K562 (cell line): ENCODE measurements at regions not wholly inside any gene's neighbourhood (a gene's known extent, or its start where the extent isn't known, plus 50 kb on each side); places are given as distances from the start of the nearest gene placed in this dataset.

Source experiments
- ATAC-seq: fragments of 200-7000 bp; cut with Tn5 transposase; 3 replicates; pipeline ENCODE4 v1.9.1; 2020; ENCODE audit warnings: moderate library complexity
- BruUV-seq: library from RNA; stranded (reverse); fragments of 400-500 nt; replicated peaks from 2 replicates; lab custom pipeline; 2021; lab: Mats Ljungman, UMichigan
- CTCF ChIA-PET: fragments of 300-600 bp; formaldehyde crosslinking; extraction: SDS; loops from one replicate; lab custom pipeline; 2021; ENCODE audit warnings: low intra/inter-chr PET ratio; lab: Yijun Ruan, JAX
- POLR2A ChIA-PET: fragments of 300-600, 350-650 bp; sonication (Branson Sonifier 250); formaldehyde crosslinking; extraction: SDS; loops from one replicate; lab custom pipeline; 2021; ENCODE audit warnings: antibody characterized with exemption, inconsistent platforms; lab: Yijun Ruan, JAX
- DNase-seq, 4 experiments: peaks; one replicate each; pipeline versions ENCODE4 v3.0.0 to v3.0.0-alpha.2; 2011 to 2018; ENCODE audit warnings: low spot score in 3 of 4, mixed read lengths in 3 of 4; ENCODE audit errors: extremely low read depth in 1 of 4
- FAIRE-seq: peaks from 2 replicates; lab custom pipeline; 2011; peaks lifted over from hg19 to GRCh38; lab: Jason Lieb, UNC
- H2AFZ ChIP-seq: 2 replicates; pipeline ENCODE4 v1.6.0; 2011; ENCODE audit warnings: low read depth, low read length, control low read depth, inconsistent platforms
- H3K27ac ChIP-seq: fragments of 200-600 bp; 3 replicates; pipeline ENCODE4 v1.8.0; 2011; ENCODE audit warnings: low read depth, mild to moderate bottlenecking, control low read depth, inconsistent platforms, low read length, moderate library complexity, mixed read lengths; ENCODE audit errors: extremely low read depth
- H3K27me3 ChIP-seq, 2 experiments: fragments of 300-600 bp in 1 of 2; 2 replicates in 1 of 2; 3 replicates in 1 of 2; pipeline versions ENCODE4 v1.6.0 to v1.8.0; 2011; ENCODE audit warnings: inconsistent platforms in 2 of 2, low read length in 2 of 2, mild to moderate bottlenecking in 1 of 2, mixed read lengths in 1 of 2, moderate library complexity in 1 of 2; ENCODE audit not compliant: control insufficient read depth in 2 of 2, insufficient read depth in 2 of 2
- H3K36me3 ChIP-seq: fragments of 300-600 bp; 3 replicates; pipeline ENCODE4 v1.8.0; 2011; ENCODE audit warnings: mild to moderate bottlenecking, low read length, inconsistent platforms; ENCODE audit not compliant: control insufficient read depth, insufficient read depth
- H3K4me1 ChIP-seq, 2 experiments: fragments of 200-600 bp in 1 of 2; replicated peaks in 1 of 2; 2 replicates in 1 of 2; 3 replicates in 1 of 2; pipeline versions ENCODE4 v1.5.1 to v1.8.0; 2011; ENCODE audit warnings: inconsistent platforms in 2 of 2, low read length in 2 of 2, mild to moderate bottlenecking in 1 of 2, mixed read lengths in 1 of 2, moderate library complexity in 1 of 2; ENCODE audit not compliant: control insufficient read depth in 2 of 2, insufficient read depth in 2 of 2
- H3K4me2 ChIP-seq: 2 replicates; pipeline ENCODE4 v1.6.1; 2011; ENCODE audit warnings: low read length, control low read depth, inconsistent platforms, mixed read lengths; ENCODE audit not compliant: insufficient read depth
- H3K4me3 ChIP-seq: fragments of 200-600 bp; sonication (generic), shearing (Covaris generic); 2 replicates; pipeline ENCODE4 v1.5.1; 2016; ENCODE audit warnings: control low read depth, inconsistent platforms
- H3K79me2 ChIP-seq: fragments of 200-600 bp; 3 replicates; pipeline ENCODE4 v1.8.0; 2011; ENCODE audit warnings: low read length, inconsistent platforms; ENCODE audit not compliant: control insufficient read depth, insufficient read depth
- H3K9ac ChIP-seq, 2 experiments: 2 replicates each; pipeline versions ENCODE4 v1.6.0 to v1.6.1; 2011; ENCODE audit warnings: low read depth in 2 of 2, low read length in 2 of 2, control low read depth in 1 of 2, inconsistent platforms in 1 of 2, mild to moderate bottlenecking in 1 of 2, mixed read lengths in 1 of 2; ENCODE audit not compliant: insufficient read depth in 1 of 2
- H3K9me1 ChIP-seq: one replicate; pipeline ENCODE4 v1.6.0; 2011; ENCODE audit warnings: inconsistent platforms, mild to moderate bottlenecking, low read length, moderate library complexity; ENCODE audit not compliant: control insufficient read depth, insufficient read depth
- H3K9me3 ChIP-seq: replicated peaks from 2 replicates; pipeline ENCODE4 v1.5.1; 2011; ENCODE audit warnings: low read depth, low read length, inconsistent platforms; ENCODE audit not compliant: control insufficient read depth, insufficient read depth
- H4K20me1 ChIP-seq: replicated peaks from 2 replicates; pipeline ENCODE4 v1.6.1; 2011; ENCODE audit warnings: low read length, inconsistent platforms, mixed read lengths; ENCODE audit not compliant: control insufficient read depth, insufficient read depth
- DDX20 ChIP-seq: fragments of 450-650 bp; IDR thresholded peaks from 2 replicates; pipeline ENCODE4 v1.6.1; 2016; ENCODE audit warnings: missing genetic modification characterization, low read depth, mild to moderate bottlenecking, missing compliant biosample characterization, moderate library complexity
- FOXJ3 ChIP-seq: sonication (generic); formaldehyde crosslinking; IDR thresholded peaks from 2 replicates; pipeline ENCODE4 v1.4.0; 2020; ENCODE audit warnings: mild to moderate bottlenecking, missing genetic modification reagents
- KLF1 ChIP-seq: fragments of 450-650 bp; IDR thresholded peaks from 2 replicates; pipeline ENCODE4 v1.6.1; 2016; ENCODE audit warnings: missing genetic modification characterization, missing compliant biosample characterization
- MCM5 ChIP-seq: fragments of 450-650 bp; IDR thresholded peaks from 2 replicates; pipeline ENCODE4 v1.6.1; 2016; ENCODE audit warnings: low read depth
- PTRF ChIP-seq: fragments of 450-650 bp; IDR thresholded peaks from 2 replicates; pipeline ENCODE4 v1.6.1; 2016; ENCODE audit warnings: mild to moderate bottlenecking, missing genetic modification characterization, missing compliant biosample characterization
- ZNF41 ChIP-seq: fragments of 250-450 bp; sonication (Bioruptor Pico); conservative IDR thresholded peaks from 2 replicates; pipeline ENCODE4 v1.4.0; 2020; ENCODE audit warnings: mild to moderate bottlenecking
- ZNF584 ChIP-seq: fragments of 200-800 bp; sonication (Bioruptor generic); IDR thresholded peaks from 2 replicates; pipeline ENCODE4 v1.6.1; 2016; ENCODE audit warnings: low read depth, mild to moderate bottlenecking, missing genetic modification characterization, missing compliant biosample characterization
- ZNF696 ChIP-seq: fragments of 250-450 bp; sonication (Bioruptor Pico); conservative IDR thresholded peaks from 2 replicates; pipeline ENCODE4 v1.4.0; 2020; ENCODE audit warnings: mild to moderate bottlenecking, moderate library complexity
- WGBS: fragments of 100-300 bp; shearing (Covaris generic); methylation state at CpG from one replicate; pipeline ENCODE4 v1.1.6; 2016; ENCODE audit warnings: low coverage, mixed read lengths; ENCODE audit not compliant: insufficient coverage; ENCODE audit errors: missing lambda C conversion rate; 5-methylcytosine and 5-hydroxymethylcytosine counted together
- in situ Hi-C: fragments of 300-500 bp; cut with MboI; formaldehyde crosslinking; loops from 4 replicates; pipeline ENCODE4 v1.15.0; 2018; ENCODE audit warnings: inconsistent platforms, mixed read lengths
- intact Hi-C: fragments of 100-400 bp; cut with micrococcal nuclease; formaldehyde crosslinking; loops from 2 replicates; pipeline ENCODE4 v1.14.2; 2022
- TF ChIP-seq, protein P1 (sequence below): fragments of 150-350 bp; IDR thresholded peaks from 2 replicates; pipeline ENCODE4 v1.6.1; 2014; ENCODE audit warnings: low read depth, mild to moderate bottlenecking, low read length, borderline replicate concordance
- TF ChIP-seq, protein P2 (sequence below): fragments of 450-650 bp; formaldehyde crosslinking; IDR thresholded peaks from 2 replicates; pipeline ENCODE4 v1.4.0; 2020; ENCODE audit warnings: mild to moderate bottlenecking, moderate library complexity
- TF ChIP-seq, protein P3 (sequence below): fragments of 450-650 bp; formaldehyde crosslinking; conservative IDR thresholded peaks from 2 replicates; pipeline ENCODE4 v1.4.0; 2022; ENCODE audit warnings: mild to moderate bottlenecking, missing genetic modification characterization
- TF ChIP-seq, protein P4 (sequence below): fragments of 450-650 bp; IDR thresholded peaks from 2 replicates; pipeline ENCODE4 v1.6.1; 2016; ENCODE audit warnings: missing biosample characterization, missing genetic modification characterization
- TF ChIP-seq, protein P5 (sequence below): sonication (generic); formaldehyde crosslinking; IDR thresholded peaks from 2 replicates; pipeline ENCODE4 v1.8.0; 2023; ENCODE audit warnings: mild to moderate bottlenecking, missing genetic modification reagents

DNA sequence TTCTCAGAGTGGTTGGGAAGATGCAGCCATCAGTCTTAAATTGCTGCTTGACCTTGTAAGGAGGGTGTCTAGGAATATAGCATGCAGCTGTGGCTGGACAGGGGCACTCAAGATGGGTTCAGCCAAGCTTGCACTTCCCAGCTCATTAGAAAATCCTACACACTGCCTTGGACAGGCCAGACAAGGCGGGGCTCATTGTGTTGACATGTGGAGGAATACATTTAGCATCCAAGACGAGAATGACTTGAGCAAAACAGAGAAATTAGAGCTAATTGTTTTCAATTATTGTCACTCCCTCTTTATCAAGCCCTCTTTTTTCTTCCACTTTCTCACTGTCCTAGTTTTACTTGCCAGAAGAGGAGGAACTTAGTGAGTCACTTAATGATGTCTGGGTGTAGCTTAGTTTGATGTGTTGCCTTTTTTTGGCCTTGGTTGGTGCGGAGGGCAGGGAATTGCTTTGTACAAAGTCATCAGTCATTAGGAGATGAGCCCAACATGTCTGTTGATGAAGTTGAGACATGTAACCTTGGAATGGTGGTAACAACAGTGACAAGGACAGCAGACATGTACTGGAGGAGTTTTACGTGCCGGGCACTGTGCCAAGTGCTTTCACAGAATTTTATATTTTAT lies 1219.3 kb upstream of the WWC1 start:
- CTCF ChIA-PET, result no interaction called here
- ATAC-seq, result no peak
- H3K9me3 ChIP-seq, result no peaks in the 10 kb centered on the region
- H3K9me1 ChIP-seq, result no peaks in the 10 kb centered on the region
- intact Hi-C loops, result no loop called here
- in situ Hi-C loops, result no loop called here
- no peak overlapping the region for H3K9ac ChIP-seq
- no peak overlapping the region for H3K4me2 ChIP-seq
- H2AFZ ChIP-seq, result no peak overlapping the region
- FAIRE-seq, result no peak
- no peaks in the 10 kb centered on the region for H3K79me2 ChIP-seq
- no peaks in the 10 kb centered on the region for H3K36me3 ChIP-seq
- H3K27ac ChIP-seq, result no peak overlapping the region
- WGBS, result 2% methylated on average over 5 of the region's 5 CpGs
- DNase-seq, result no peak
- POLR2A ChIA-PET, result no interaction called here
- no peaks in the 10 kb centered on the region for H4K20me1 ChIP-seq
- no peaks in the 10 kb centered on the region for H3K4me1 ChIP-seq
- H3K4me3 ChIP-seq, result no peak overlapping the region
- no peaks in the 10 kb centered on the region for H3K27me3 ChIP-seq
- no TSS peak for BruUV-seq
- TF ChIP-seq PTRF (tag) (no peak), MCM5 (no peak), KLF1 (no peak), ZNF696 (no peak), ZNF41 (CRISPR knock-in tag) (no peak), ZNF584 (no peak), DDX20 (tag) (no peak), FOXJ3 (no peak)
- TF ChIP-seq, protein P1, sequence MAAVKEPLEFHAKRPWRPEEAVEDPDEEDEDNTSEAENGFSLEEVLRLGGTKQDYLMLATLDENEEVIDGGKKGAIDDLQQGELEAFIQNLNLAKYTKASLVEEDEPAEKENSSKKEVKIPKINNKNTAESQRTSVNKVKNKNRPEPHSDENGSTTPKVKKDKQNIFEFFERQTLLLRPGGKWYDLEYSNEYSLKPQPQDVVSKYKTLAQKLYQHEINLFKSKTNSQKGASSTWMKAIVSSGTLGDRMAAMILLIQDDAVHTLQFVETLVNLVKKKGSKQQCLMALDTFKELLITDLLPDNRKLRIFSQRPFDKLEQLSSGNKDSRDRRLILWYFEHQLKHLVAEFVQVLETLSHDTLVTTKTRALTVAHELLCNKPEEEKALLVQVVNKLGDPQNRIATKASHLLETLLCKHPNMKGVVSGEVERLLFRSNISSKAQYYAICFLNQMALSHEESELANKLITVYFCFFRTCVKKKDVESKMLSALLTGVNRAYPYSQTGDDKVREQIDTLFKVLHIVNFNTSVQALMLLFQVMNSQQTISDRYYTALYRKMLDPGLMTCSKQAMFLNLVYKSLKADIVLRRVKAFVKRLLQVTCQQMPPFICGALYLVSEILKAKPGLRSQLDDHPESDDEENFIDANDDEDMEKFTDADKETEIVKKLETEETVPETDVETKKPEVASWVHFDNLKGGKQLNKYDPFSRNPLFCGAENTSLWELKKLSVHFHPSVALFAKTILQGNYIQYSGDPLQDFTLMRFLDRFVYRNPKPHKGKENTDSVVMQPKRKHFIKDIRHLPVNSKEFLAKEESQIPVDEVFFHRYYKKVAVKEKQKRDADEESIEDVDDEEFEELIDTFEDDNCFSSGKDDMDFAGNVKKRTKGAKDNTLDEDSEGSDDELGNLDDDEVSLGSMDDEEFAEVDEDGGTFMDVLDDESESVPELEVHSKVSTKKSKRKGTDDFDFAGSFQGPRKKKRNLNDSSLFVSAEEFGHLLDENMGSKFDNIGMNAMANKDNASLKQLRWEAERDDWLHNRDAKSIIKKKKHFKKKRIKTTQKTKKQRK, result no peak
- TF ChIP-seq, protein P2, sequence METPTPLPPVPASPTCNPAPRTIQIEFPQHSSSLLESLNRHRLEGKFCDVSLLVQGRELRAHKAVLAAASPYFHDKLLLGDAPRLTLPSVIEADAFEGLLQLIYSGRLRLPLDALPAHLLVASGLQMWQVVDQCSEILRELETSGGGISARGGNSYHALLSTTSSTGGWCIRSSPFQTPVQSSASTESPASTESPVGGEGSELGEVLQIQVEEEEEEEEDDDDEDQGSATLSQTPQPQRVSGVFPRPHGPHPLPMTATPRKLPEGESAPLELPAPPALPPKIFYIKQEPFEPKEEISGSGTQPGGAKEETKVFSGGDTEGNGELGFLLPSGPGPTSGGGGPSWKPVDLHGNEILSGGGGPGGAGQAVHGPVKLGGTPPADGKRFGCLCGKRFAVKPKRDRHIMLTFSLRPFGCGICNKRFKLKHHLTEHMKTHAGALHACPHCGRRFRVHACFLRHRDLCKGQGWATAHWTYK (CRISPR knock-in tag), result no peak
- TF ChIP-seq, protein P3, sequence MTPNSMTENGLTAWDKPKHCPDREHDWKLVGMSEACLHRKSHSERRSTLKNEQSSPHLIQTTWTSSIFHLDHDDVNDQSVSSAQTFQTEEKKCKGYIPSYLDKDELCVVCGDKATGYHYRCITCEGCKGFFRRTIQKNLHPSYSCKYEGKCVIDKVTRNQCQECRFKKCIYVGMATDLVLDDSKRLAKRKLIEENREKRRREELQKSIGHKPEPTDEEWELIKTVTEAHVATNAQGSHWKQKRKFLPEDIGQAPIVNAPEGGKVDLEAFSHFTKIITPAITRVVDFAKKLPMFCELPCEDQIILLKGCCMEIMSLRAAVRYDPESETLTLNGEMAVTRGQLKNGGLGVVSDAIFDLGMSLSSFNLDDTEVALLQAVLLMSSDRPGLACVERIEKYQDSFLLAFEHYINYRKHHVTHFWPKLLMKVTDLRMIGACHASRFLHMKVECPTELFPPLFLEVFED (CRISPR knock-in tag), result no peak
- TF ChIP-seq, protein P4, sequence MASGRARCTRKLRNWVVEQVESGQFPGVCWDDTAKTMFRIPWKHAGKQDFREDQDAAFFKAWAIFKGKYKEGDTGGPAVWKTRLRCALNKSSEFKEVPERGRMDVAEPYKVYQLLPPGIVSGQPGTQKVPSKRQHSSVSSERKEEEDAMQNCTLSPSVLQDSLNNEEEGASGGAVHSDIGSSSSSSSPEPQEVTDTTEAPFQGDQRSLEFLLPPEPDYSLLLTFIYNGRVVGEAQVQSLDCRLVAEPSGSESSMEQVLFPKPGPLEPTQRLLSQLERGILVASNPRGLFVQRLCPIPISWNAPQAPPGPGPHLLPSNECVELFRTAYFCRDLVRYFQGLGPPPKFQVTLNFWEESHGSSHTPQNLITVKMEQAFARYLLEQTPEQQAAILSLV (tag), result no peak
- TF ChIP-seq, protein P5, sequence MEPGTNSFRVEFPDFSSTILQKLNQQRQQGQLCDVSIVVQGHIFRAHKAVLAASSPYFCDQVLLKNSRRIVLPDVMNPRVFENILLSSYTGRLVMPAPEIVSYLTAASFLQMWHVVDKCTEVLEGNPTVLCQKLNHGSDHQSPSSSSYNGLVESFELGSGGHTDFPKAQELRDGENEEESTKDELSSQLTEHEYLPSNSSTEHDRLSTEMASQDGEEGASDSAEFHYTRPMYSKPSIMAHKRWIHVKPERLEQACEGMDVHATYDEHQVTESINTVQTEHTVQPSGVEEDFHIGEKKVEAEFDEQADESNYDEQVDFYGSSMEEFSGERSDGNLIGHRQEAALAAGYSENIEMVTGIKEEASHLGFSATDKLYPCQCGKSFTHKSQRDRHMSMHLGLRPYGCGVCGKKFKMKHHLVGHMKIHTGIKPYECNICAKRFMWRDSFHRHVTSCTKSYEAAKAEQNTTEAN (CRISPR knock-in tag), result no peak
